Stimulated activated CD8-positive, alpha-beta memory T cell treated with anti-CD3 and anti-CD28 coated beads, Interleukin-12 subunit alpha, Interleukin-12 subunit beta, amount 100 ng/mL, for 24 hours (primary cell): ENCODE measurements at regions not wholly inside any gene's neighbourhood (a gene's known extent, or its start where the extent isn't known, plus 50 kb on each side); places are given as distances from the start of the nearest gene placed in this dataset.

Experiments used
- DNase-seq: peaks from one replicate; pipeline ENCODE4 v3.0.0-alpha.2; 2020; ENCODE audit errors: extremely low read depth

GRCh38 chr6:154885214-154885613 is 109.9 kb upstream of the TIAM2 start:
- no peak for DNase-seq

- DNase-seq: no peak
Observed at GRCh38 chr6:154886016-154886415, 109.1 kb upstream of the TIAM2 start.

GRCh38 chr6:154886471-154886870 is 108.6 kb upstream of the TIAM2 start:
- DNase-seq: no peak

GRCh38 chr6:154887051-154887450 is 108.1 kb upstream of the TIAM2 start:
- no peak for DNase-seq

- DNase-seq: no peak
Observed at GRCh38 chr6:154888421-154889295, 106.5 kb upstream of the TIAM2 start.

GRCh38 chr6:154890874-154891273 is 104.2 kb upstream of the TIAM2 start:
- DNase-seq: no peak

GRCh38 chr6:154891901-154892300 is 103.2 kb upstream of the TIAM2 start:
- no peak for DNase-seq

- no peak for DNase-seq
Observed at GRCh38 chr6:154893917-154894316, 101.2 kb upstream of the TIAM2 start.

- DNase-seq: no peak
Observed at GRCh38 chr6:154894902-154895301, 100.2 kb upstream of the TIAM2 start.

GRCh38 chr6:154895841-154896240 is 99.3 kb upstream of the TIAM2 start:
- DNase-seq: no peak

GRCh38 chr6:154898821-154899220 is 96.3 kb upstream of the TIAM2 start:
- no peak for DNase-seq

GRCh38 chr6:154899824-154900463 is 95.2 kb upstream of the TIAM2 start:
- DNase-seq: no peak

GRCh38 chr6:154901876-154902552 is 93.1 kb upstream of the TIAM2 start:
- no peak for DNase-seq

- no peak for DNase-seq
Observed at GRCh38 chr6:154907291-154907690, 87.8 kb upstream of the TIAM2 start.

- DNase-seq: no peak
Observed at GRCh38 chr6:154908723-154909122, 86.4 kb upstream of the TIAM2 start.

- no peak for DNase-seq
Observed at GRCh38 chr6:154909311-154909710, 85.8 kb upstream of the TIAM2 start.

GRCh38 chr6:154909821-154910220 is 85.3 kb upstream of the TIAM2 start:
- no peak for DNase-seq

GRCh38 chr6:154914288-154914687 is 80.8 kb upstream of the TIAM2 start:
- no peak for DNase-seq

- DNase-seq: no peak
Observed at GRCh38 chr6:154916857-154917256, 78.3 kb upstream of the TIAM2 start.

- DNase-seq: no peak
Observed at GRCh38 chr6:154917941-154918340, 77.2 kb upstream of the TIAM2 start.

GRCh38 chr6:154919806-154920205 is 75.3 kb upstream of the TIAM2 start:
- no peak for DNase-seq

GRCh38 chr6:154920495-154921200 is 74.5 kb upstream of the TIAM2 start:
- no peak for DNase-seq
